ENCODE measurements at regions not wholly inside any gene's neighbourhood (a gene's known extent, or its start where the extent isn't known, plus 50 kb on each side); places are given as distances from the start of the nearest gene placed in this dataset.

DNA sequence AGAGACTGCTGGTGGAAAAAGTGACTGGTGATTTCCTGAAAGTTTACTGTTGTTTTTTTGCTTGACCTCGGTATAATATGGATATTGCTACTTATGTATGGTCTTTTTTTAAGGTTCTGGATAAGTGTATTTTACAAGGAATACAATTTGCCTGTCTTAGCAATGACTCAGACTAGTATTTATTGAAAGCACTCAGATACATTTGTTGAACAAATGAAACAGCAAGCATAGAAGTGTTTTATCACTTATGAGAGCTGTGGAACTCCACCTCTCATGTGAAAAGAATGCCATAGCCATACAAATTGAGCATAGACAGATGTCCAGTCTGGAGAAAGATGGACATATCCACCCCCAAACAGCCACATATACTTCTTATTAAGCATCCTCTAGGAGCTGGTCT, 340.4 kb upstream of the FBXO33 start:
- TF ChIP-seq, protein P1, sequence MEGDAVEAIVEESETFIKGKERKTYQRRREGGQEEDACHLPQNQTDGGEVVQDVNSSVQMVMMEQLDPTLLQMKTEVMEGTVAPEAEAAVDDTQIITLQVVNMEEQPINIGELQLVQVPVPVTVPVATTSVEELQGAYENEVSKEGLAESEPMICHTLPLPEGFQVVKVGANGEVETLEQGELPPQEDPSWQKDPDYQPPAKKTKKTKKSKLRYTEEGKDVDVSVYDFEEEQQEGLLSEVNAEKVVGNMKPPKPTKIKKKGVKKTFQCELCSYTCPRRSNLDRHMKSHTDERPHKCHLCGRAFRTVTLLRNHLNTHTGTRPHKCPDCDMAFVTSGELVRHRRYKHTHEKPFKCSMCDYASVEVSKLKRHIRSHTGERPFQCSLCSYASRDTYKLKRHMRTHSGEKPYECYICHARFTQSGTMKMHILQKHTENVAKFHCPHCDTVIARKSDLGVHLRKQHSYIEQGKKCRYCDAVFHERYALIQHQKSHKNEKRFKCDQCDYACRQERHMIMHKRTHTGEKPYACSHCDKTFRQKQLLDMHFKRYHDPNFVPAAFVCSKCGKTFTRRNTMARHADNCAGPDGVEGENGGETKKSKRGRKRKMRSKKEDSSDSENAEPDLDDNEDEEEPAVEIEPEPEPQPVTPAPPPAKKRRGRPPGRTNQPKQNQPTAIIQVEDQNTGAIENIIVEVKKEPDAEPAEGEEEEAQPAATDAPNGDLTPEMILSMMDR (IDR thresholded peaks at IDR 0.05; ENCODE audit: low read depth, low read length, missing input control): no peak
- no peak for TF ChIP-seq JUND (IDR thresholded peaks at IDR 0.05)
- TF ChIP-seq, protein P2, sequence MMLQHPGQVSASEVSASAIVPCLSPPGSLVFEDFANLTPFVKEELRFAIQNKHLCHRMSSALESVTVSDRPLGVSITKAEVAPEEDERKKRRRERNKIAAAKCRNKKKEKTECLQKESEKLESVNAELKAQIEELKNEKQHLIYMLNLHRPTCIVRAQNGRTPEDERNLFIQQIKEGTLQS (IDR thresholded peaks at IDR 0.05): no peak
- TF ChIP-seq, protein P3, sequence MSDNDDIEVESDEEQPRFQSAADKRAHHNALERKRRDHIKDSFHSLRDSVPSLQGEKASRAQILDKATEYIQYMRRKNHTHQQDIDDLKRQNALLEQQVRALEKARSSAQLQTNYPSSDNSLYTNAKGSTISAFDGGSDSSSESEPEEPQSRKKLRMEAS (IDR thresholded peaks at IDR 0.05): no peak
- no peak for TF ChIP-seq FOXA1 (IDR thresholded peaks at IDR 0.05)
- no peak for TF ChIP-seq REST (IDR thresholded peaks at IDR 0.05)
- no peak for TF ChIP-seq SP1 (IDR thresholded peaks at IDR 0.05)
